ENCODE measurements at regions not wholly inside any gene's neighbourhood (a gene's known extent, or its start where the extent isn't known, plus 50 kb on each side); places are given as distances from the start of the nearest gene placed in this dataset.

DNA sequence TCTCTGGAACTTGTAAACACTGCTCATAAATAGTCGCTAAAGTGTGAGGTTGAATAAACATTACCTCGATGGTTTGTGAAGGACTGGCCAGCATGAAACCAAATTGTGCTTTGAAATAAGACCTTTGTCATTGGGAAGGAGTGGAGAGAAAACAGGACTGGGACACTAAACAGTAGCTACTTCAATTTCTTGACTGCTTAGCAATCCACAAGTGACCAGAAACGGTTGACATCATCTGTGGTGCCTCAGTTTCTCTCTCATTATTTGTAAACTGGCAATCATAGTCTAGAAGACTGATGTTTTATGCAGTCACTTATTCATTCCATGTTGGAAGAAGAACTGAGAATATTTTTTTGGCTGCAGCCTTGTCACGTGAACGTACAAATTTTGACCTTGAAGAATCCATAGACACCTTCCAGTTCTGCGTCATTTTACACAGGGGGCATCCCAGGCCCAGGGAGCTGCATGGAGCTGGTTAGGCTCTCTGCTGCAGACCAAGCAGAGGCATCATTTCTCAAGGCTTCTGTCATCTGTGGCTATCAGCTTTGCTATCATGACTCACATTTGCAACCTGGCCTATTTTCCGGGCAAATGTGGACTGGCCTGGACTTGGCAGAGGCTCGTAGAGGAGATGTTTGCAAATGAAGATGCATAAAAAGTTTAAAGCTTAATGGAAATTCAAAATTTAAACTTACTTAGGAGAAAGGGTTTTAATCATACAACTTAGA, 391.8 kb downstream of the FGF9 start:
- RAD21 ChIA-PET (ENCODE audit: low non-redundant PET in 1 of 2, low total read pairs in 2 of 2, uncharacterized antibody in 2 of 2, unreplicated experiment in 2 of 2) = no interaction called here

More for the DNA sequence above, 391.8 kb downstream of the FGF9 start:
- BruUV-seq (replicated peaks) = no TSS peak
- intact Hi-C loops (cut with micrococcal nuclease) = no loop called here
- no peaks in the 10 kb centered on the region for H3K4me1 ChIP-seq (ENCODE audit: control insufficient read depth in 1 of 2, insufficient read depth in 2 of 2, low read length in 2 of 2)
- no peaks in the 10 kb centered on the region for H3K9me3 ChIP-seq (ENCODE audit: control insufficient read depth in 1 of 2, insufficient read depth in 1 of 2, low read depth in 1 of 2, low read length in 2 of 2)
- H3K9ac ChIP-seq (ENCODE audit: low read length) = no peak overlapping the region
- H4K20me1 ChIP-seq (ENCODE audit: insufficient read depth) = no peaks in the 10 kb centered on the region
- no peaks in the 10 kb centered on the region for H3K9me2 ChIP-seq (ENCODE audit: insufficient read depth)
- DNase-seq (ENCODE audit: low read depth, low spot score) = no peak
- H3K36me3 ChIP-seq (ENCODE audit: control insufficient read depth in 1 of 2, insufficient read depth in 2 of 2, low read length in 2 of 2) = no peaks in the 10 kb centered on the region
- H3K79me2 ChIP-seq (ENCODE audit: insufficient read depth, low read length) = no peaks in the 10 kb centered on the region
- ATAC-seq = no peak
- H3K4me2 ChIP-seq (ENCODE audit: low read length) = no peak overlapping the region
- H3K4me3 ChIP-seq (replicated peaks in 1 of 2; ENCODE audit: low read depth in 1 of 2, low read length in 2 of 2) = no peak overlapping the region
- TF ChIP-seq YY1 (IDR thresholded peaks at IDR 0.05; ENCODE audit: extremely low read depth, insufficient replicate concordance, low read depth, low read length) (no peak), RAD21 (IDR thresholded peaks at IDR 0.05; ENCODE audit: low read depth) (no peak), POLR2AphosphoS5 (IDR thresholded peaks at IDR 0.05; ENCODE audit: low read depth, low read length) (no peak), EZH2 (IDR thresholded peaks at IDR 0.05) (no peak), TCF7L2 (IDR thresholded peaks at IDR 0.05; ENCODE audit: borderline replicate concordance, extremely low read depth, insufficient read depth, insufficient read length) (no peak), CEBPB (IDR thresholded peaks at IDR 0.05; ENCODE audit: low read depth) (no peak)
- TF ChIP-seq, protein P1, sequence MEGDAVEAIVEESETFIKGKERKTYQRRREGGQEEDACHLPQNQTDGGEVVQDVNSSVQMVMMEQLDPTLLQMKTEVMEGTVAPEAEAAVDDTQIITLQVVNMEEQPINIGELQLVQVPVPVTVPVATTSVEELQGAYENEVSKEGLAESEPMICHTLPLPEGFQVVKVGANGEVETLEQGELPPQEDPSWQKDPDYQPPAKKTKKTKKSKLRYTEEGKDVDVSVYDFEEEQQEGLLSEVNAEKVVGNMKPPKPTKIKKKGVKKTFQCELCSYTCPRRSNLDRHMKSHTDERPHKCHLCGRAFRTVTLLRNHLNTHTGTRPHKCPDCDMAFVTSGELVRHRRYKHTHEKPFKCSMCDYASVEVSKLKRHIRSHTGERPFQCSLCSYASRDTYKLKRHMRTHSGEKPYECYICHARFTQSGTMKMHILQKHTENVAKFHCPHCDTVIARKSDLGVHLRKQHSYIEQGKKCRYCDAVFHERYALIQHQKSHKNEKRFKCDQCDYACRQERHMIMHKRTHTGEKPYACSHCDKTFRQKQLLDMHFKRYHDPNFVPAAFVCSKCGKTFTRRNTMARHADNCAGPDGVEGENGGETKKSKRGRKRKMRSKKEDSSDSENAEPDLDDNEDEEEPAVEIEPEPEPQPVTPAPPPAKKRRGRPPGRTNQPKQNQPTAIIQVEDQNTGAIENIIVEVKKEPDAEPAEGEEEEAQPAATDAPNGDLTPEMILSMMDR (IDR thresholded peaks at IDR 0.05 in 2 of 3, conservative IDR thresholded peaks at IDR 0.05 in 1 of 3; ENCODE audit: borderline replicate concordance in 1 of 3, insufficient read depth in 1 of 3, low read depth in 2 of 3, low read length in 2 of 3) = no peak
- TF ChIP-seq, protein P2, sequence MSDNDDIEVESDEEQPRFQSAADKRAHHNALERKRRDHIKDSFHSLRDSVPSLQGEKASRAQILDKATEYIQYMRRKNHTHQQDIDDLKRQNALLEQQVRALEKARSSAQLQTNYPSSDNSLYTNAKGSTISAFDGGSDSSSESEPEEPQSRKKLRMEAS (IDR thresholded peaks at IDR 0.05) = no peak
- TF ChIP-seq, protein P3, sequence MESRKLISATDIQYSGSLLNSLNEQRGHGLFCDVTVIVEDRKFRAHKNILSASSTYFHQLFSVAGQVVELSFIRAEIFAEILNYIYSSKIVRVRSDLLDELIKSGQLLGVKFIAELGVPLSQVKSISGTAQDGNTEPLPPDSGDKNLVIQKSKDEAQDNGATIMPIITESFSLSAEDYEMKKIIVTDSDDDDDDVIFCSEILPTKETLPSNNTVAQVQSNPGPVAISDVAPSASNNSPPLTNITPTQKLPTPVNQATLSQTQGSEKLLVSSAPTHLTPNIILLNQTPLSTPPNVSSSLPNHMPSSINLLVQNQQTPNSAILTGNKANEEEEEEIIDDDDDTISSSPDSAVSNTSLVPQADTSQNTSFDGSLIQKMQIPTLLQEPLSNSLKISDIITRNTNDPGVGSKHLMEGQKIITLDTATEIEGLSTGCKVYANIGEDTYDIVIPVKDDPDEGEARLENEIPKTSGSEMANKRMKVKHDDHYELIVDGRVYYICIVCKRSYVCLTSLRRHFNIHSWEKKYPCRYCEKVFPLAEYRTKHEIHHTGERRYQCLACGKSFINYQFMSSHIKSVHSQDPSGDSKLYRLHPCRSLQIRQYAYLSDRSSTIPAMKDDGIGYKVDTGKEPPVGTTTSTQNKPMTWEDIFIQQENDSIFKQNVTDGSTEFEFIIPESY (IDR thresholded peaks at IDR 0.05; ENCODE audit: extremely low read depth, insufficient replicate concordance, low read length) = no peak
- ChIA-PET POLR2A (no interaction called here), CTCF (no interaction called here)
- H2AFZ ChIP-seq (ENCODE audit: low read depth, low read length, poor library complexity, severe bottlenecking) = no peak overlapping the region
- no peaks in the 10 kb centered on the region for H3K27me3 ChIP-seq (ENCODE audit: insufficient read depth, low read length)
- no peak overlapping the region for H3K27ac ChIP-seq (ENCODE audit: low read depth, low read length)

Data from HCT116 (cell line).